CD4-positive, alpha-beta T cell (primary cell): ENCODE measurements at regions not wholly inside any gene's neighbourhood (a gene's known extent, or its start where the extent isn't known, plus 50 kb on each side); places are given as distances from the start of the nearest gene placed in this dataset.

Source experiments
- ATAC-seq: fragments of 200-7000 bp; cut with Tn5 transposase; one replicate; pipeline ENCODE4 v1.10.0; 2022; ENCODE audit warnings: mild to moderate bottlenecking; ENCODE audit not compliant: poor library complexity
- CTCF ChIA-PET: fragments of 350-600 bp; sonication (Branson Sonifier 250); formaldehyde crosslinking; loops from one replicate; lab custom pipeline; 2021; ENCODE audit warnings: antibody characterized with exemption, inconsistent platforms; lab: Charles Lee
- POLR2A ChIA-PET: fragments of 350-600 bp; sonication (Branson Sonifier 250); formaldehyde crosslinking; loops from one replicate; lab custom pipeline; 2021; ENCODE audit warnings: antibody characterized with exemption, inconsistent platforms; lab: Charles Lee
- DNase-seq, 14 experiments: peaks; one replicate each; pipeline ENCODE4 v3.0.0-alpha.2; 2013 to 2020; ENCODE audit warnings: mixed read lengths in 2 of 14
- H3K27ac ChIP-seq, 2 donors: one replicate each; pipeline versions ENCODE4 v1.5.1 to v1.7.0; 2013; ENCODE audit warnings: low read length in 2 of 2, low read depth in 1 of 2, mild to moderate bottlenecking in 1 of 2
- H3K27me3 ChIP-seq, 2 experiments: 1 replicate in 1 of 2; 2 replicates in 1 of 2; pipeline versions ENCODE4 v1.6.1 to v1.7.0; 2013; ENCODE audit warnings: low read length in 2 of 2, control low read depth in 1 of 2, mild to moderate bottlenecking in 1 of 2, moderate library complexity in 1 of 2; ENCODE audit not compliant: insufficient read depth in 2 of 2, control insufficient read depth in 1 of 2
- H3K36me3 ChIP-seq: one replicate; pipeline ENCODE4 v1.6.1; 2013; ENCODE audit warnings: low read length, control low read depth; ENCODE audit not compliant: insufficient read depth
- H3K4me1 ChIP-seq: one replicate; pipeline ENCODE4 v1.6.1; 2013; ENCODE audit warnings: low read length, control low read depth; ENCODE audit not compliant: insufficient read depth
- H3K4me3 ChIP-seq: one replicate; pipeline ENCODE4 v1.5.1; 2013; ENCODE audit warnings: mild to moderate bottlenecking, low read length, moderate library complexity
- H3K9me3 ChIP-seq, 2 experiments: 1 replicate in 1 of 2; 2 replicates in 1 of 2; pipeline versions ENCODE4 v1.6.1 to v1.7.0; 2013; ENCODE audit warnings: low read length in 2 of 2, mild to moderate bottlenecking in 2 of 2, control low read depth in 1 of 2, moderate library complexity in 1 of 2; ENCODE audit not compliant: control insufficient read depth in 1 of 2, insufficient read depth in 1 of 2
- H3K27ac Mint-ChIP-seq: one replicate; pipeline ENCODE4 v1.8.0; 2020; ENCODE audit warnings: mixed read lengths
- H3K27me3 Mint-ChIP-seq: one replicate; pipeline ENCODE4 v1.8.0; 2021; ENCODE audit warnings: mixed read lengths
- H3K36me3 Mint-ChIP-seq: one replicate; pipeline ENCODE4 v1.8.0; 2021; ENCODE audit warnings: low read depth, mixed read lengths
- H3K4me1 Mint-ChIP-seq: one replicate; pipeline ENCODE4 v1.8.0; 2021; ENCODE audit warnings: low read depth, mixed read lengths
- H3K4me3 Mint-ChIP-seq: one replicate; pipeline ENCODE4 v1.8.0; 2020; ENCODE audit warnings: mild to moderate bottlenecking, mixed read lengths
- H3K9me3 Mint-ChIP-seq: one replicate; pipeline ENCODE4 v1.8.0; 2020; ENCODE audit warnings: mixed read lengths
- CTCF ChIP-seq: fragments of 200-600 bp; IDR thresholded peaks from one replicate; pipeline ENCODE4 v1.8.0; 2022; ENCODE audit warnings: antibody characterized with exemption, mild to moderate bottlenecking
- intact Hi-C, 2 experiments: fragments of 100-400 bp; cut with DNase I in 1 of 2; cut with micrococcal nuclease in 1 of 2; formaldehyde crosslinking; loops; one replicate each; pipeline versions ENCODE4 v1.15.1 to v1.9.0; 2023 to 2025; cut with DNase I, micrococcal nuclease

DNA sequence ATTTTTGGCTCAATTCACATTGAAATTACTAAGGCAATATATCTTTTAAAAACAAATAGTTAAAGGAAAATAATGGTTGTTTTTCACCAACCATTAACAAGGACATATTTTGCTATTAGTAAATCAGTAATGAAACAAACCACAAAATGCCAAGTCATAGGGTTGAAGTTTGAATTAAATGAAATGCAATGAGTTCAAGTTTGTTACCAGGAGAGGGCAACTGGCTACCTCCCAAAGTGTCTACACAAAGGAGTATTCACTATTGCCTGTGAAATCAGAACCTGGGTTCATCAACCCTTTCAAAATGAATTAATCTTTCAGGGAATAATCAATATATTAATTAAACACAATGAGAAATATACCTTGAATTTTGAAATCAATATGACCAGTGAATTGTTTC, 138.4 kb upstream of the DMRTA1 start:
- ChIA-PET CTCF (no interaction called here), POLR2A (no interaction called here)
- Histone ChIP-seq H3K9me3 (no peaks in the 10 kb centered on the region), H3K36me3 (no peaks in the 10 kb centered on the region), H3K4me3 (no peak overlapping the region), H3K27ac (no peak overlapping the region), H3K4me1 (no peaks in the 10 kb centered on the region), H3K27me3 (no peaks in the 10 kb centered on the region)
- Mint-ChIP-seq H3K4me1 (no peaks in the 10 kb centered on the region), H3K36me3 (no peaks in the 10 kb centered on the region), H3K9me3 (no peaks in the 10 kb centered on the region), H3K27me3 (peaks cover 14% of the 10 kb centered on the region), H3K4me3 (no peak overlapping the region), H3K27ac (no peak overlapping the region)
- intact Hi-C loops, result no loop called here
- DNase-seq (no peak), ATAC-seq (no peak)
- TF ChIP-seq CTCF, result no peak

- H3K27me3 Mint-ChIP-seq, result no peaks in the 10 kb centered on the region
- no peak for DNase-seq
- Histone ChIP-seq H3K4me3 (no peak overlapping the region), H3K4me1 (no peaks in the 10 kb centered on the region), H3K27me3 (no peaks in the 10 kb centered on the region), H3K27ac (no peak overlapping the region), H3K36me3 (no peaks in the 10 kb centered on the region), H3K9me3 (peaks cover 0 to 5% of the 10 kb centered on the region in 2 experiments)
- no peak overlapping the region for H3K27ac Mint-ChIP-seq
- ChIA-PET CTCF (no interaction called here), POLR2A (no interaction called here)
- no peak for ATAC-seq
- no peaks in the 10 kb centered on the region for H3K4me1 Mint-ChIP-seq
- peaks cover 8% of the 10 kb centered on the region for H3K9me3 Mint-ChIP-seq
- H3K36me3 Mint-ChIP-seq, result no peaks in the 10 kb centered on the region
- no peak for TF ChIP-seq CTCF
- intact Hi-C loops, result no loop called here
- H3K4me3 Mint-ChIP-seq, result no peak overlapping the region
Measured at GRCh38 chr9:22316645-22317044, 130.0 kb upstream of the DMRTA1 start.

GRCh38 chr9:22331533-22331932, 115.1 kb upstream of the DMRTA1 start:
- Mint-ChIP-seq H3K27ac (no peak overlapping the region), H3K36me3 (no peaks in the 10 kb centered on the region), H3K27me3 (no peaks in the 10 kb centered on the region), H3K4me1 (no peaks in the 10 kb centered on the region), H3K4me3 (no peak overlapping the region), H3K9me3 (no peaks in the 10 kb centered on the region)
- intact Hi-C loops, result no loop called here
- Histone ChIP-seq H3K27me3 (no peaks in the 10 kb centered on the region), H3K4me3 (no peak overlapping the region), H3K27ac (no peak overlapping the region), H3K36me3 (no peaks in the 10 kb centered on the region), H3K9me3 (no peaks in the 10 kb centered on the region), H3K4me1 (no peaks in the 10 kb centered on the region)
- no peak for TF ChIP-seq CTCF
- ChIA-PET POLR2A (no interaction called here), CTCF (no interaction called here)
- DNase-seq (no peak), ATAC-seq (no peak)
